GM21381 (cell line): ENCODE measurements at regions not wholly inside any gene's neighbourhood (a gene's known extent, or its start where the extent isn't known, plus 50 kb on each side); places are given as distances from the start of the nearest gene placed in this dataset.

Experiments
- ATAC-seq: cut with Tn5 transposase; IDR thresholded peaks from one replicate; pipeline ENCODE4 v1.9.1; 2021; ENCODE audit warnings: mild to moderate bottlenecking, moderate library complexity; ENCODE audit not compliant: unreplicated experiment

DNA sequence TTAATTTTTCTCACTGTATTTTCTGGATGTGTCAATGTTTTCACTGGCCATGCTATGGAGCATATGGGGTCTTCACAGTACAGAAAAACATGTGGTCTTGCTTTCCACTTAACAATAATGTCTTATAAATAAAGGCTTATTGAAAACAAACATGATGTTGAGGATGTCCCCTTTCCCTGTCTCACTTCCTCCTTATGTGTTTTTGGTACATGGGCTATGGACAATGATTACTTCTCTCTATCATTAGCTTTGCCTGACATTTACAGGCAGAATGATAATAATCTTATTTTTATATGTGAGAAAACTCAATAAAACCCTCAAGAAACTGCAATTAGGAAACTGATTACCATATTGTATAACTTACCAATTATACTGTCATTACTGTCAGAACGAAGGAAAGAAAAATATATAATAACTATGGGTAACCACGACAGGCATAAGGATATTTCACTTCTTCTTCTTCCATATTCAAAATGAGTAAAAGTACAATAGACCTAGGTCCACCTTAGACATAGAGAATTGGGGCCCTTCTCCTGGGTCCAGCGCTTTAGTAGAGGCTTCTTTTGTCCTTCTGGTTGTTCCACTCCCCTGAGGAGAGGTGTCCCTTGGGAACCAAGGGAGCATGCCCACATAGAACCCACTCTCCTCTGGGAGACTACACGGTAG, 375.0 kb downstream of the MAN2A1 start:
- ATAC-seq, result no peak

DNA sequence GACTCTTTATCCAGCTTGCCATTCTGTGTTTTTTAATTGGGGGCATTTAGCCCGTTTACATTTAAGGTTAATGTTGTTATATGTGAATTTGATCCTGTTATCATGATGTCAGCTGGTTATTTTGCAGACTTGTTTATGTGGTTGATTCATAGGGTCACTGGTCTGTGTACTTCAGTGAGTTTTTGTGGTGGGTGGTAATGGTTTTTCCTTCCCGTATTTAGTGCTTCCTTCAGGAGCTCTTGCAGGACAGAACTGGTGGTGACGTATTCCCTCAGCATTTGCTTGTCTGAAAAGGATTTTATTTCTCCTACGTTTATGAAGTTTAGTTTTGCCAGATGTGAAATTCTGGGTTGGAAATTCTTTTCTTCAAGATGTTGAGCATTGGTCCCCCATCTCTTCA, 381.1 kb downstream of the MAN2A1 start:
- no peak for ATAC-seq

DNA sequence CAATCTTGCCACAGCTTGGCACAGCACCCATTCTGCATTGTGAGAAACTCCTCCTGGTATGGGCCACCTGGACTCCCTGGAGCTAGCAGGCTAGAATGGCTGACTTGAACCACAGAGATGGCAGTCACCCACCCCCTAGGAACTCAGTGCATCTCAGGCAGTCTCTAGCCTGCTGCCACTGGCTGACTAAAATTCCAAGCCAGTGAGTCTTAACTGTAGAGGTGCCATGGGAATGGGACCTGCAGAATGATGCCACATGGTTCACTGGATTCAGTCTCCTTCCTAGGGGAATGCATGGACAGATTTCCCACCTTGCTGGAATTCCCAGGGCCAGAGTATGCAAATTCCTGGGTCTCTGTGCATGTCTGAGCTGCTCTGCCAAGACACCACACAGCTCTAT, 382.9 kb downstream of the MAN2A1 start:
- no peak for ATAC-seq

DNA sequence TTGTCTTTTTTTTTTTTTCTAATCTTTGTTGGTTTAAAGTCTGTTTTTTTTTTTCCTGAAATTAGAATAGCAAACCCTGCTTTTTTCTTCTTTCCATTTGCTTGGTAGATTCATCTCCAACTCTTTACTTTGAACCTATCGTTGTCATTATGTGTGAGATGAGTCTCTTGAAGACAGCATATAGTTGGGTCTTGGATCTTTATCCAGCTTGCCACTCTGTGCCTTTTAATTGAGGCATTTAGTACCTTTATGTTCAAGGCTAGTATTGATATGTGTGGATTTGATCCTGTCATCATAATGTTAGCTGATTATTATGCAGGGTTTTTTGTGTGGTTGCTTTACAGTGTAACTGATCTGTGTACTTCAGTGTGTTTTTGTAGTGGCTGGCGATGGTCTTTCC, 383.8 kb downstream of the MAN2A1 start:
- no peak for ATAC-seq

DNA sequence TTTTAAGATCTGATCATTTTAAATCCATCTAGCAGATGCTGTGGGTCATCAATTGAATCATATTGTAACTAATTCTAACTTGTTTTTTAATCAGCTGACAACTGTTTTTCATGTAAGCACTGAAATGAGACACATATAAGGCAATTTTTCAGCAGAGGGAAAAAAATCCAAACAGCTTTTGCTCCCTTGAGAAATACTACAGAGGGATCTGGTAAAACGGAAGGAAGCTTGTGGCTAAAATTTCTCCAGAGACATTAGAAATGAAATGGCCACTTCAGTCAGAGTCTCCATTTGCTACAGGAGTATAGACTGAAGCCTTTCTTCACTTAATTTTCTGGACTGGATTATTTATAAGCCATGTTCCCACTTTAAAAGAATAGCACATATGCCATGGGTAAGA, 385.9 kb downstream of the MAN2A1 start:
- ATAC-seq, result no peak

DNA sequence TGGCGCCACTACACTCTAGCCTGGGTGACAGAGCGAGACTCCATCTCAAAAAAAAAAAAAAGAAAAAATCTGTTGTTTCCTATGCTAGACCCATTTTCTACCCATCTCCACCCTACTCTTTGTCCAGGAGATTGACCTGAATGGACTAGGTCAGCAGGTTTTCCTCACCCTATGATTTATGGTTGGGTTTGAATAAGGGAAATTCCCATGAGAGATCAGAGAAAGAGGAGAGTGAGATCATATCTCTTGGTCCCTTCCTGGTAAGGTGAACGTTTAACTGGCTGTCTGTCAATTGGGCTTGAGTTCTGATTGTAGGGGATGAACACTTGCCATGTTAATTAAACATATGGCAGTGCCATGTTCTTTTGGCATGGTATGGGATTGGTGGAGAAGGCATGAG, 387.4 kb downstream of the MAN2A1 start:
- no peak for ATAC-seq

DNA sequence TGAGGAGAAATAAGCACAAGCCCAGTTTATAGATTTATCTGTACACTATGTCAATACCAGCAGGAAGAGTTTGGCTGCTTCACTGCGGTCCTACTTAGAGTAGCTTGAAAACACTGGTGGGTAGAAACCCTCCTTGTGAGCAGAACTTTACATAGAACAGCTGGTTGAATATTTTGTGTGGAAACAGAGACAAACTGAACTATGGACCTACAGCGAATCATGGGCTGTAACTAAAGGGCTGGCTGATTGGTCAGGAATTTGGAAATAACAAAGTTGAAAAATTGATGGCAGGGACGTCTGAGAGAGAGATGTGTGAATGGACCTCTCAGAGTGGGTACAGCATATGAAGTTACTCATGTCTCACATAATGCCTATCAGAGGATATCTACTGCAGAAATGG, 392.5 kb downstream of the MAN2A1 start:
- ATAC-seq, result no peak

DNA sequence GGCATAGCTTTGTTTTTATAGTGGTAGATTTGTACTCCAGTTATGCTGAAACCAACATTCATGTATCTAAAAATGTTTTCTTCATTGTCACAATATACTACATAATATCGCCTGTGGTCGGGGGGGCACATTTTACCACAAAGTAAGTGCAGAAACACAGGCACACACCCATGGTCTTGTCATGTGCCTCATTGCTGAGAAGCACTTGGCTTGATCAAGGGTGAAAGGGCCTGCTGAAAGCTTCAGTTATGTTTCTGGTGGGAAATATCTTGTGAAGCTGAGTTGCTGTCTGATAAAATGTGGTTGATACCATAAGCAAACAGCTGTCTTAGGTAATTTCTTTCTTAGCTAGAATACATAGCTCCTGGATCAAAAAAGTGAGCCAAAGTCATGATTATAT, 393.1 kb downstream of the MAN2A1 start:
- ATAC-seq, result no peak

DNA sequence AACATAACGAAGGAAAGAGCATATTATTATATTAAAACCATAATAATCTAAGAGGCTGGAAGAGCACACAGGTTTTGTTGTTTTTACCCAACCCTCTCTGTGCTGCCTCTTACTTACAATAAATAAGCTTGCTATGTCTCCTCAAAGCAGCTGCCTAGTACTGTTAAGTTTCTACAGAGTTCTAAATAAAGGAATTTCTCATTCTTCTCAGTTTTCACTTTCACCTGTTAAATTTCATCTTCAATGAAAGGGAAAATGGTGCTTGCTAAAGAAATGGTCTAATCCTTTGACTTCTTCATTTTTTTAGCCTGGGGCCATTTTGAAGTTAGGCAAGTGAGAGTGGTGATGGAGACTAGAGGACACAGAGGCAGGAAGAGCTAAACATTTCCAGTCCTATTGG, 396.1 kb downstream of the MAN2A1 start:
- ATAC-seq, result no peak

DNA sequence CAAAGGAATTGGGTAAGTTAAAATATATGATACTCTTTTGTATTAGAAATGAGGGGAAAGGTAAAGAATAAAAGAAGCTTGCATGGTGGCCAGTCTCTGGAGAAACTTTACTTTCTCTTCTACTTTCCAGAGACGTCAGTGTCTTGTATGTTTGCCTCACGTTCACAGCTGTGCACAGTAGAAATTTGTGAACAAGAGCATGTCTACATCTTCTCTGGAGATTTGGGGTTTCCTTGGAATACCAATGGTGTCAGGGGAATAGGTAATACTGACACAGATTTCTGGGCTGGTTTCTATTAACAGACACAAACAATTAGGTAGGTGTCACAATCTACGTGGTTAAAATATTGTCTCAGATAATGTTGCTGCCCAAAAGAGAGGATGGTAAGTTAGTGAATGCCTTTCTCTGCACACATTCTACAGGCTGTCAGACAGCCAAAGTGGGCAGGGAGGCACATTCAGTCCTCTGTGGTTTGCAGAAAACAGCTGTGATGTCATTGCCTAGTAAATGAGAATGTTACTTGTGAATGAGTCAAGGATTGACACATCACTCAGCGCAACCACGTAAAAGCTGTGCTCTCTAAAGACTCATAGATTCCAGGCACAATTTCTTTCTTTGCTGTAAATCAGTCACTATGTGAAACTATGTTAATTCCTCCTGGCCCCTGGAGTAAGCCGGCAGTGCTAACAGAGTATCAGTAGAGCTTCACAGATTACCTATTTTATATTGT, 397.1 kb downstream of the MAN2A1 start:
- ATAC-seq, result no peak

DNA sequence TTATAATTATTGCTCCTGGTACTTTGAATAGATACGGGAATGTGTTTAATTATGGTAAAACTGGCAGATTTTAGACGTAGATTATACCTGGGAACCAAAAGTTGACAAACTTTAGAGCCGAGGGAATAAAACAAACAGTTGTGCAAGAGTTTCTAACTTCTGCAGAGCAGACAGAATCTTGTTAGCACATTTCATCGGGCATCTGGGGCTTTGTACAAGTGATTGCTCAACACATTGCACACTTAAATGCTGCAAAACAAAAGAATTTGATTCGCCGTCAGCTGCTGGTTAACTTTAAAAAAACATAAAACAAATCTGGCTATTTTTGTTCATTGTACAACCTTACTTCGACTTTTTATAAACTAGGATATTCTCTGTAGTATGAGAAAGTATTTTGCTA, 398.1 kb downstream of the MAN2A1 start:
- ATAC-seq, result no peak

DNA sequence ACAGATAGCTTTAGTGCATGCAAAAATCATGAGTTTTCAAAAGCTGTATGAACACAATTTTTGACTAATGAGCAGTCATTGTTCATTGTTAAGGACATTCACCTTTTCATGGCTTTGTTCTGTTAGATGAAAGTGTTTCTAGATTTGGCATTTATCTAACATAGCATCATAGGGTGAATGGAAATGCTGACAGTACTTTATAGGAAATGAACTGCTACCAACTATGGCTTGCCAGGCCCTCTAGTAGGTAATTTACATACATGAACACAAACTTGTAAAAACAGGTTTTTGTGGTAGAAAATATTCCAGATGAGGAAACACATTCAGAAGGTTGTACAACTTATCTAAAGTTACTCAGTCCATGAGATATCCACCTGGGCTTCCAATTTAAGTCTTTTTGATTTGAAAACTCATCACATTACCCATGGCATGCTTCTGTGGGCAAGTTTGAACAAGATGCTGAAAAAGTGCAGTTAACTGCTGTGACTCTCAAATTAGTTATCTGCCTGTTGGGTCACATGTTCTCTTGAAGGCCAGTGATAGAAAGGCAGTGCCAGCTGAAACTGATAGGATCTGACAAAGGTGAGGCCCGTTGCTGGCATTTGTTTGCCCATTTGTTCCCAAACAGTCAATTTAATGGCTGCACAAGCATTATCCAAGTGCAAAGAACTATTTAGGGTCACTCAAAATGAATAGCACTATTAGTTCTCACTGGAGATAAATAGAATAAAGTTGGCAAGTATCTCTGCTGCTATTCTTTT, 399.1 kb downstream of the MAN2A1 start:
- no peak for ATAC-seq

DNA sequence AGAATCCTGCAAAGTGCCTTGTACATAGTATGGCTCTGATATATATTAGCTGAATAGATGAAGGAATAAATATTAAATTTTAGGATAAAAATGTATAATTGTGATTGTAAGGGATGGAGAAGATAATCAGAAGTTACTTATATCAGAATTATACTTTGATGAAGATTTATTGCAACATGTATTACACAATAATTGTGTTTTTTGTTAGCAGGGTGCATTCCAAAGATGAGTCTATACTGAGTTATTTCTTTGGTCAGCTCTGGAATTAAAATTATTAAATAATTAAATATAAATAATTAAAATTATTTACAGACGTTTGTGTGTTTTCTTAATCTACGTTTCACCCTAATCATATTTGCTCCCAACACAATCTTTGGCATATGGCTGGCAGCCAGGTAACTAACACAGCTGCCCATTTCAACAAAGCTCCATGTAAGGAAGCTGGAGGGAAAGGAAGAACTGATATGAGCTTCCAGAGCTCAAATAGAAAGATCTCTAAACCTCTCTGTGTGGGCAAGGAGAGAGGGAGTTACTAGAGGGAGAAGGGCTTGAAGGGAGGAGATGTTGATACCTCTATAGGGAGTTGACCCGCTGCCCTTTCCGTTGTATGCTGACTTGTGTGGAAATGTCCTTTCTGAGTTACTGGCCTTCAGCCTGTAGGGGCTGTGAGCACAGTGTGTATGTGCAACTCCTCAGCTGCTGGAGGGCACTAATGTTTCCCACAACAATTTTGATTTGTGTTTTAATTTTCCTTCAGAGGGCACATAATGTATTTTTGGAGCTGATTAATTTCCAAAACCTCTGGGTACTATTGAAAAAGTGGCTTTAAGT, 403.4 kb downstream of the MAN2A1 start:
- no peak for ATAC-seq

DNA sequence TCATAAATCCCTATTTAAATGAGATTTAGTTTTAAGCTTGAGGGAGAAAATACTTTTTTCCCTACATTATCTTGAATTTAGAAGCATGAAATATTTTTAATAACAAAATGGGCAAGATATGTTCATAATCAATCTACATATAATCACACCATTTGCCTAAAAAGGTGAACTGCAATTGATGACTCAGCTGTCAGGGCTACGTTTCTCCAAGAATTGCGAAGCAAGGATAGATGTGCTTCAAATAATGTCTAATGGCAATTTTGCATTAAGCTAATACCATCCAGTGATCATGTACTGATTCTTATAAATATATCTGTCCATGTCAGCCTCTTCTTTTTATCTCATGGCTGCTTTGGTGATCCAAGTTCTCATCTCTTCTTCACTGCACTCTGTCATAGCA, 404.4 kb downstream of the MAN2A1 start:
- ATAC-seq, result no peak

DNA sequence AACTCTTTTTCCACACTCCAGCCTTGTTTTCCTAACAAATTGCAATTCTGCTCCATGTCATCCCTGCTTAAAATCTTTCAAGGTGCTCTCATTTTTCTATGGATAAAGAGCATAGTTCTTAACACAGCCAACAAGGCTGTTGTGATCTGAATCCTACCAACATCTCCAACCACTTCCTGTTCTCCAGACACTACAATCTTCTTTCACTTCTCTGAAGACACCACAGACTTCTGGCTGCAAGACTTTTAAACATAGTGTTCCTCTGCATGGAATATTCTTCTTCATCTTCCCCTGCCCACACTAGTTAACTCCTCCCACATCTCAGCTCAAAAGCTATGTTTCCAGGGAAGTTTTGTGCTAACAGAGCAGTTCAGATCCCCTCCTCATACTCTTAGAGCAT, 404.8 kb downstream of the MAN2A1 start:
- no peak for ATAC-seq

DNA sequence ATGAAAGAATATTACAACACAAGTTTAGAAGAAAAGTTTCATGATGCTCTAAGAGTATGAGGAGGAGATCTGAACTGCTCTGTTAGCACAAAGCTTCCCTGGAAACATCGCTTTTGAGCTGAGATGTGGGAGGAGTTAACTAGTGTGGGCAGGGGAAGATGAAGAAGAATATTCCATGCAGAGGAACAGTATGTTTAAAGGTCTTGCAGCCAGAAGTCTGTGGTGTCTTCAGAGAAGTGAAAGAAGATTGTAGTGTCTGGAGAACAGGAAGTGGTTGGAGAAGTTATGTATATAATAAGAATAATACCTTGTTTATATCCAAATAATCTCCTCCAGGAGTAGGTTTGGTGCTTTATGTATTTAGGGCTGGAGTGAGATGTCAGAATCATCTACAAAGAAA, 406.7 kb downstream of the MAN2A1 start:
- ATAC-seq, result no peak

DNA sequence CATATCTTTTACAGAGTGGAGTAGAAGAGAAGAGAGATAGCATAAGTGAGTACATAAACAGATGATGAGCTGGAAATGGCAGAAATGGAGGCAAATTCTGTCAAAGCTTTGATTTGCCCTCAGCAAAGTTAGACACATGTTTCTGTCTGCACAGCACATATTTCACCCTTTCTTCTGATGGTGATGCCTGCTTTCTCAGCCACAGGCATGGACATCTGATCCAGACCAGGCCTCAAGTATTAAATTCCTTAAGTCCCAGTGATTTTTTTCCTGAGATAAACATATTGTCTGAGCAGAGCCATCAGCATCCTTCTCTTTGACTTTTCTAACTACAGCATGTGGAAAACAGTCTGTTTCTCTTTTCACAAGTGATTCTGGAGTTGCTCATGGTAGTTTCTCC, 409.8 kb downstream of the MAN2A1 start:
- no peak for ATAC-seq

DNA sequence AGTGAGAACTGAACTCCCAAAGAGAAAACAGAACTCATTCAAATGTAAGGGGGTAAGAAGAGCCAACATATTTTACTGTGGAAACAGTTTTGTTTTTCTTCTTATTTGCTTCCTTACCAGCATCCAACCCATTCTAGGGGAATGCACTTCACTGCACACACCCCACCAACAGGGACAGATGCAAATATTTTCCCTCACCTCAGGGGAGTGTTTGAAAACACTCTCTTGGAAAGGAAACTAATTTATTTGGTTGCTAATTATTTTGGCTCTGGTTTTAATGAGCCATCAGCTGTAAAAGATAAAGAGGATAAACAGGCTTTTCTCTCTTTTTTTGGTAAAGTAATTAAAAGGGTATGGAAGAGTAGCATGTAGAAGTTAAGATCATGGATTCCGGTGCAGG, 413.4 kb downstream of the MAN2A1 start:
- ATAC-seq, result no peak

DNA sequence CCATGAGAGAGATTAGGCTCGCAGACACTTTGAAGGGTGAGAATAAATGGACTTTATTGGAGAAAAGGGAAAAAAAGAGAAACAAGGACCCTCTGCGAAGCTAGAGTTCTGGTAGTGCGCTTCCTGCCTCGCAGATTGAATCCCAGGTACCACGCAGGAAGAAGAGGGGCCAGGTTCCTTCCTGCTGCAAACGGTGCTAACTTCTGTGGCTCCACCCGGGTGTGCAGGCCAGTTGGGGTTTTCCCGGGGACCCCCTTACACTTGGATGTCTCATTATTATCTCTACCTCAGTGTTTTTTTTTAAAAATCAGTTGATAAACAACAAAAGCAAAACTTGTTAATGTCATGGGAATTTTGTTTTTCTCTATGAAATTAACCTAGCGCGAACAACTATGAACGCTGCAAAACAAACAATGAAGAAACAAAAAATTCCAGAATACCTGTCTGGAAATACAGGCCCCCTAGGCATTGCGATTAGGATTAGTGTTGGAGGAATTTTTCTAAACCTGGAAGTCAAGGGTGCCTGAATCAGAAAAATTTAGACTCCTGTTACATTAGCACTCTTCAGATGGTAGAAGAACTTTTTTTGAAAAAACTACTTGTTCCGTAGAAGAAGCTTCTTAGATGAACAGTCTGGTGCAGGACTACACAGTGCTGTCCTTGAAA, 414.5 kb downstream of the MAN2A1 start:
- no peak for ATAC-seq

DNA sequence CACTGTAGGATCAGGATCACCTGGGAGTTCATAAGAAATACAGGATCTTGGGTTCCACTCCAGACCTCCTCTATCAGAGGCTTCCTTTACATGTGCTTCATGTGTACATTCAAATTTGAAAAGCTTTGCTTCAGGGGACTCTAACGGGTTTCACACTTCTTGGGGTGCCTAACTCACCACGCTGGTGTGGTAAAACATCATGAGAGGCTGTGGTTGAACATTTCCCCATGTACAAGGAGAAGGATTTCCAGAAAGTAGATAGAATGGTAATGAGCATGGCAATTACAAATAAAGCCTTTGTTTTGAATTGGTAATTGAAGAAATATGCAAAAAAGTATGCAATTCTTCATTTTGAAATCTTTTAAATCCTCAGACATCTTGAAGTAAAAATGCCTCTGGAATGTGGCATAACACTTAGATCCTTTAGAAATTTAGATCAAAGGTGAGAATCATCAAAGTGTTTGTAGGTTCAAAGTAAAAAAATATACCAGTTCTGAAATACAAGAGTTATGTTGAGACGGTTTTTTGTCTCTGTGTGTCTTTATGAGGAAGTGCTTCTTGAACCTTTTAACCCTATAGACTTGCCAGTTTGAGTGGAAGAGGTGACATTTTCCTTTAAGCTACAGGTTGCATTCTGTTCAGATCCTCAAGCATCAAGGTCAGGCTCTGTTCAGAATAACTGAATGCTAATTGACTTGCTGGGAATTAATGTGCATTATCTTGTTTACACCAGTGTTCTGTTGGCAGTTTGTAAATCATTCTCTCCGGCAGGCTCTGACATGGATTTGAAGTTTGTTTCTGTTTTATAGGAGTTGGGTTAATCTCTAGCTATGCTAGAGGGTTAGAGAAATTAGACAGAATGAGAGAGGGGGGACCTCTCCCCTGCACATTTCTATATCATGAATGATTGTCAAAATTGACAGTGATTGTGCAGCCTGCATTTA, 415.3 kb downstream of the MAN2A1 start:
- no peak for ATAC-seq
